Tibial nerve (tissue), 3 donors: ENCODE measurements at regions not wholly inside any gene's neighbourhood (a gene's known extent, or its start where the extent isn't known, plus 50 kb on each side); places are given as distances from the start of the nearest gene placed in this dataset.

Experiments
- POLR2A ChIP-seq, 2 donors: fragments of 450-650 bp; IDR thresholded peaks; one replicate each; pipeline ENCODE4 v1.6.1; 2017; ENCODE audit warnings: antibody characterized with exemption in 2 of 2, mild to moderate bottlenecking in 2 of 2, moderate library complexity in 2 of 2
- TF ChIP-seq, protein P1 (sequence below), 5 experiments: fragments of 200-600 bp in 3 of 5; fragments of 450-650 bp in 2 of 5; sonication (generic) in 3 of 5; IDR thresholded peaks; one replicate each; pipeline ENCODE4 v1.5.1; 2016 to 2019; ENCODE audit warnings: antibody characterized with exemption in 5 of 5, mild to moderate bottlenecking in 3 of 5, moderate library complexity in 2 of 5

- TF ChIP-seq, protein P1, sequence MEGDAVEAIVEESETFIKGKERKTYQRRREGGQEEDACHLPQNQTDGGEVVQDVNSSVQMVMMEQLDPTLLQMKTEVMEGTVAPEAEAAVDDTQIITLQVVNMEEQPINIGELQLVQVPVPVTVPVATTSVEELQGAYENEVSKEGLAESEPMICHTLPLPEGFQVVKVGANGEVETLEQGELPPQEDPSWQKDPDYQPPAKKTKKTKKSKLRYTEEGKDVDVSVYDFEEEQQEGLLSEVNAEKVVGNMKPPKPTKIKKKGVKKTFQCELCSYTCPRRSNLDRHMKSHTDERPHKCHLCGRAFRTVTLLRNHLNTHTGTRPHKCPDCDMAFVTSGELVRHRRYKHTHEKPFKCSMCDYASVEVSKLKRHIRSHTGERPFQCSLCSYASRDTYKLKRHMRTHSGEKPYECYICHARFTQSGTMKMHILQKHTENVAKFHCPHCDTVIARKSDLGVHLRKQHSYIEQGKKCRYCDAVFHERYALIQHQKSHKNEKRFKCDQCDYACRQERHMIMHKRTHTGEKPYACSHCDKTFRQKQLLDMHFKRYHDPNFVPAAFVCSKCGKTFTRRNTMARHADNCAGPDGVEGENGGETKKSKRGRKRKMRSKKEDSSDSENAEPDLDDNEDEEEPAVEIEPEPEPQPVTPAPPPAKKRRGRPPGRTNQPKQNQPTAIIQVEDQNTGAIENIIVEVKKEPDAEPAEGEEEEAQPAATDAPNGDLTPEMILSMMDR (IDR thresholded peaks at IDR 0.05), result no peak
- TF ChIP-seq POLR2A (IDR thresholded peaks at IDR 0.05), result no peak
Observed at GRCh38 chr16:70018254-70018653, 67.1 kb downstream of the CLEC18A start.
